Uterus (tissue), 2 donors: ENCODE measurements at regions not wholly inside any gene's neighbourhood (a gene's known extent, or its start where the extent isn't known, plus 50 kb on each side); places are given as distances from the start of the nearest gene placed in this dataset.
"Not testable (repeated sequence)": the region's sequence is repeated elsewhere in the genome, so short reads cannot be mapped to it uniquely, and the experiment has no call there.

ENCODE experiments used
- CTCF ChIP-seq, 4 experiments: fragments of 200-600 bp in 2 of 4; fragments of 450-650 bp in 2 of 4; sonication (generic) in 2 of 4; IDR thresholded peaks; one replicate each; pipeline ENCODE4 v1.5.1; 2016 to 2019; ENCODE audit warnings: antibody characterized with exemption in 4 of 4, mild to moderate bottlenecking in 2 of 4, moderate library complexity in 1 of 4
- POLR2A ChIP-seq, 2 donors: fragments of 450-650 bp; IDR thresholded peaks; one replicate each; pipeline ENCODE4 v1.6.1; 2016; ENCODE audit warnings: antibody characterized with exemption in 2 of 2, mild to moderate bottlenecking in 1 of 2, moderate library complexity in 1 of 2

GRCh38 chr20:26008026-26008425 lies 311.4 kb upstream of the ZNF337 start:
- TF ChIP-seq POLR2A, CTCF (IDR thresholded peaks at IDR 0.05): not testable (repeated sequence)
